ENCODE measurements at regions not wholly inside any gene's neighbourhood (a gene's known extent, or its start where the extent isn't known, plus 50 kb on each side); places are given as distances from the start of the nearest gene placed in this dataset.

- DNase-seq (ENCODE audit: low spot score), result no peak
Observed at GRCh38 chr4:176569301-176569700, 223.4 kb downstream of the VEGFC start.

GRCh38 chr4:176571206-176571605 is 221.5 kb downstream of the VEGFC start:
- DNase-seq (ENCODE audit: low spot score), result no peak

GRCh38 chr4:176575141-176575730 is 217.5 kb downstream of the VEGFC start:
- no peak for DNase-seq (ENCODE audit: low spot score)

DNA sequence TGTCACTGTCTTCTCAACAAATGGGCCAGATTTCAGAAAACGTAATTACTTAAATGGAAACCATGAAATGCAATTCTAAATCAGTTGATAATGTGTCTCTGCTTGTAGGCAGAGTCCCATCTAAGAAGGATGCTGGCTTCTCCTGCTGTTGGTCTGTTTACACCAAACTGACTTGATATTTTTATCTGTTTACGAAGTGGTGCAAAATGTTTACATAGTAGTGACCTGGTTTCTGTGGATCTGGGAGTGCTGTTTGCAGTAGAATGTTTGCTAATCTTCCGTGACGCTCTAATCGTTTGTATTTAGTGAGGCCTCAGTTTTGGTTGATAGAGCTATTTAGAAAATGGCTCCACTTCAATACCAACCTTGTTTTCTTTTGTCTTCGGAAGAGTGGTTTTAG is 213.5 kb downstream of the VEGFC start:
- DNase-seq (ENCODE audit: low spot score), result no peak

DNA sequence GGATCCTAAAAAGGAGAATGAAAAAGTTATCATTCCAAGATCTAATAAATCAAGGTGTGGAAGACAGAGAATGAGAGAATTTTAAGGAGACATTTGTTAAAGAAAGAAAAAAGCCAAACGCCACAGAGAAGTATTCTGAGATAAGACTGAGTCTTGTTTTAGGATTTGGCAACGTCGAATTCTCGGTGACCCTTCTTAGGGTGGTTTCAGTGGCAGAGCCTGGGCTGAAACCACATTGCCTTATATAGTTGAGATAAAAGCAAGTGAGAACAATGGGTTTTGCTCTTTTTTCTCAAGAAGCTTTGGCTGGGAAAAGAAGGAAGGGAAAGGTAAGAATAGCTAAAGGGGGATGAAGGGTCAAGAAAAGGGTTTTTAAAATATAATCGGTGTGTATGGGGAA is 209.4 kb downstream of the VEGFC start:
- DNase-seq (ENCODE audit: low spot score), result no peak

GRCh38 chr4:176584031-176584606 is 208.6 kb downstream of the VEGFC start:
- DNase-seq (ENCODE audit: low spot score), result no peak

DNA sequence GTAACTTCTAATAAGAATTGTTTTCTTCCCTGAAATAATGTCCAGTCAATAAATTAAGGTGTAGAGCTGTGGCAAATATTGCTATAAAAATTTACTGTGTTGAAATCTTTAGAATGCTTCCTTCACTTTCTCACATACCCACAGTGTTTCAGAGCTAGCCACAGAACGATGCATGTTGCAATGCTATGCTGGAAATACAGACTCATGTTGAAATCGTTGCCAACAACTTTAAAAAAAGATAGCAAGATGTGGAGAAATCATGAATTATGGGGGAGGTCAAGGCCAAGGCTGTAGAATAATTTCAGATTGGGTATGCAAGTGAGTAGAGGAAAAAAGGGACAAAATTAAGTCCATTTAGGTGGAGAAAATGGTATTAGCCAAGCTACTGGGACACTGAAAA is 204.8 kb downstream of the VEGFC start:
- no peak for DNase-seq (ENCODE audit: low spot score)

GRCh38 chr4:176588436-176588835 is 204.3 kb downstream of the VEGFC start:
- no peak for DNase-seq (ENCODE audit: low spot score)

DNA sequence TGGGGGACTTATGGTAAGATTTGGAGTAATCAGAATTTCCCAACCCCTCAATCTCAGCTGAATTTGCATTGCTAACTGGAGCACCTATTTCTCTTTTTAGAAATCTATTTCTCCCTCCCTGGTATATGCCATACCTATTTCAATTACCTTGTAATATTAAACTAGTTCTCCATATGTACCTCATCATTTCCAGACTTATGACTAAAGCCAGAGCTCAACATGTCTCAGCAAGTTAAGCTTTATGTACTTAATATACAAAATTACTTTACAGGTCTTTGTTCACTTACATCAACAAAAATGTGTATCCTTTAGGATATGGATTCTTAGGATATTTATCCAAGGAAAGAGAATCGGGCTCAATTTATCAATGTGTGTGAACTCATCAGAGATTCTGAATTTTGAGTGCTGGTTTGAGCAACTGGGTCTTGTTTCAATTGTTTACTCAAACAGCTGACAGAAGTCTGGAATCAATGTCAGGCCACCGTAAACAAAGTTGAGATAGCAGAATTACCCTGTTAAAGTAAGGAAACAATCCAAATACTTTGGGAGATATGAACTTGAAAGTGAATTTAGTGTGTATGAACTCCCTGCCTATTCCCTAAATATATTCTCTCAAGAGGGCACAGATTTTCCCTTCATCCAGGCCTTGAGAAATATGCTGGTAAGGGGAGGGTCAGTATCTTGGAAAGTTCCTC is 199.6 kb downstream of the VEGFC start:
- DNase-seq (ENCODE audit: low spot score), result no peak

DNA sequence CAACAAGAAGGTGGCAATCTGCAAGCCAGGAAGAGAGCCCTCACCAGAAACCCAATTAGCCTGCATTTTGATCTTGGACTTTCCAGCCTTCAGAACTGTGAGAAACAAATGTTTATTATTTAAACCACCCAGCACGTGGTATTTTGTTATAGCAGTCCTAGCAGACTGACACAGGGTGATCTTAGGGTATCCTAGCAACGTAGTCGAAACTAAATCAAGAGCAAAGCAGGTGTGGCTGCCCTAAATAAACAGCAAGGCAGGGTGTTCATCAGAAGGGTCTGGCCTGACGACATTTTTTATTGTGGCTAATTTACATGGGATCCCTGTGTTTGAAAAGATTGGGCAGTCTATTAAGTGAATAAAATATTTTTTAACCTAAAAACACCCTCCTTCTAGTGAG is 198.8 kb downstream of the VEGFC start:
- no peak for DNase-seq (ENCODE audit: low spot score)

GRCh38 chr4:176595257-176595656 is 197.5 kb downstream of the VEGFC start:
- DNase-seq (ENCODE audit: low spot score), result no peak

DNA sequence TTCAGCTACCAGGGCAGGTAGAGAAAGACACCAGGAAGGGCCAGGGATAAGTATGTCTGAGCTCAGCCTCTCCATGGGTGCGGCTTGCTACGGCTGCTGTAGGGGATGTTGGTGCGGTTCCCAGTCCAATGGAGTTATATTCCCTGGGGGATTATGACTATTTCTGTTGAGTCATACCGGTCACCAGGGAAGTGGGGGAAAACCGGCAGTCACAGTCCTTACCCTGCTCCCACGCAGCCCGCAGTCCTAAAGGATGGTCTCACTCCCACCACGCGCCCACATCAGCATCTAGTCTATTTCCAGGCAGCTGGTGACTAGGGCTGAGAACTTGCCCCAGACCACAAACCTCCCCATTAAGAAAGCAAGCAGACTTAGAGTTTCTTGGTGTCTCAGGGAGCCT is 191.6 kb downstream of the VEGFC start:
- no peak for DNase-seq (ENCODE audit: low spot score)

- no peak for DNase-seq (ENCODE audit: low spot score)
Observed at GRCh38 chr4:176607807-176608206, 184.9 kb downstream of the VEGFC start.

- no peak for DNase-seq (ENCODE audit: low spot score)
Observed at GRCh38 chr4:176608346-176608745, 184.4 kb downstream of the VEGFC start.

- DNase-seq (ENCODE audit: low spot score), result no peak
Observed at GRCh38 chr4:176610594-176610993, 182.1 kb downstream of the VEGFC start.

- no peak for DNase-seq (ENCODE audit: low spot score)
Observed at GRCh38 chr4:176611381-176611780, 181.3 kb downstream of the VEGFC start.

- DNase-seq (ENCODE audit: low spot score), result no peak
Observed at GRCh38 chr4:176611951-176612350, 180.8 kb downstream of the VEGFC start.

- DNase-seq (ENCODE audit: low spot score), result no peak
Observed at GRCh38 chr4:176614793-176615192, 177.9 kb downstream of the VEGFC start.

GRCh38 chr4:176616151-176616550 is 176.6 kb downstream of the VEGFC start:
- DNase-seq (ENCODE audit: low spot score), result no peak

- DNase-seq (ENCODE audit: low spot score), result no peak
Observed at GRCh38 chr4:176618138-176618537, 174.6 kb downstream of the VEGFC start.

DNA sequence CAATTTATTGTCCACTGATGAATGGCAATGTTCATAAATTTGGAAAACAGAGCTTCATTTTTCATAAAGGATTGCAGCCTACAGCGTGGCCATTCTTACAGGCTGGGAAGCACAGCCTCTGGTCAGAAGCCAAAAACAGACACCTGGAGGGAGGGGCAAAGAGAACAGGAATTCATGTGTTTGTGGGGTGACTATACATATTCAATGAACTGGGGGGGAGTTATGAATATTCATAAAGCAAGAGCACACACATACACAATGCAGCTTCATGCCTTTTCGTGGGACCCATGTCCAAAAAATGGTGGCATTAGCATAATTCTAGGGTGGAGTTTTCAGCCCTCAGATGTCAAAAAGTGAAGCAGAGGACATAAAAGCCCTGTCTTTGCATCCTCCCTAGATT is 173.3 kb downstream of the VEGFC start:
- no peak for DNase-seq (ENCODE audit: low spot score)

DNA sequence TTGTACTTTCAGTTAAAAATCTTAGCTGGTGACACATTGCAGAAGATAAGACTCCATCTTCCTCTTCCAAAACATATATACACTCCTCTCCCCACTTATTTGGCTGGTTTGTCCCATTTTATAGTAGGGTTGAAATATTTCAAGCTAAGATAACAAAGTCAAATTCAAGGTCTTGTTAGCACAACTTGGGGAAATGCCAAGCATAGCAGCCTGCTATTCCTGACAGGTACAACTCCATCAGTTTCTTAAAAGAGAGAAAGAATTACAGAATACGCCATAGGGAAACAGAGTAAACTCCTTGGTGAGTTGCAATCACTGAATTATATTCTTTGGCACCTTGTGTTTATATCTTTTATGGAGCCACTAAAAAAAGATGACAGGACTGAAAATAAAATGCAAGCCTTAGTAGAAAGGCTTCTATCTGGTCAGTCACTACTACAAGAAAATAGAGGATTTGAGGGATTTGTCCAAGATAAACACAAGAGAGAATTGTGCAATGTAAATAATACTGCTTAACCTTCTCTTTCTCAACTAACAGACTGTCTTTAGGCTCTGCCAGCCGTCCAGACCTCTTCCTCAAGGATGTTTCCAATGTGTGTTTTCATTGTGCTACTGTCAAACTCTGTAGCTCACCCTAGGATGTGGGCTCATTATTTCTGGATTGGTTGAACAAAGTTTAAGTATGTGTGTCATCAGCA is 170.3 kb downstream of the VEGFC start:
- no peak for DNase-seq (ENCODE audit: low spot score)
